C4-2B (cell line): ENCODE measurements at regions not wholly inside any gene's neighbourhood (a gene's known extent, or its start where the extent isn't known, plus 50 kb on each side); places are given as distances from the start of the nearest gene placed in this dataset.

ENCODE experiments used
- CTCF ChIP-seq: fragments of 450-650 bp; conservative IDR thresholded peaks from 2 replicates; pipeline ENCODE4 v1.5.1; 2017; ENCODE audit warnings: mild to moderate bottlenecking
- ZFX ChIP-seq: fragments of 450-650 bp; IDR thresholded peaks from 2 replicates; pipeline ENCODE4 v1.6.1; 2017

GRCh38 chr2:17336458-17336857 lies 181.8 kb downstream of the RAD51AP2 start:
- no peak for TF ChIP-seq CTCF
- TF ChIP-seq ZFX, result no peak
